HEK293 (cell line): ENCODE measurements at regions not wholly inside any gene's neighbourhood (a gene's known extent, or its start where the extent isn't known, plus 50 kb on each side); places are given as distances from the start of the nearest gene placed in this dataset.
"Not testable (repeated sequence)": the region's sequence is repeated elsewhere in the genome, so short reads cannot be mapped to it uniquely, and the experiment has no call there.

ENCODE experiments used
- CTCF ChIA-PET: fragments of 350-600 bp; formaldehyde crosslinking; extraction: SDS; loops from one replicate; lab custom pipeline; 2021; ENCODE audit warnings: antibody characterized with exemption; lab: Yijun Ruan, JAX
- POLR2A ChIA-PET: fragments of 300-600 bp; formaldehyde crosslinking; extraction: SDS; loops from one replicate; lab custom pipeline; 2020; ENCODE audit warnings: antibody characterized with exemption, inconsistent platforms; lab: Yijun Ruan, JAX
- H3K27ac ChIP-seq: fragments of 200-500 bp; sonication (Bioruptor generic); 2 replicates; pipeline ENCODE4 v1.5.1; 2014; ENCODE audit warnings: low read depth, low read length, control low read depth, inconsistent platforms; ENCODE audit errors: extremely low read depth
- H3K36me3 ChIP-seq, 2 experiments: fragments of 200-500 bp in 1 of 2; sonication (Bioruptor generic) in 1 of 2; 1 replicate in 1 of 2; 2 replicates in 1 of 2; pipeline ENCODE4 v1.5.1; 2014 to 2017; ENCODE audit warnings: inconsistent platforms in 2 of 2, low read length in 2 of 2; ENCODE audit not compliant: control insufficient read depth in 2 of 2, insufficient read depth in 1 of 2
- H3K4me1 ChIP-seq: fragments of 200-500 bp; sonication (Bioruptor generic); 2 replicates; pipeline ENCODE4 v1.5.1; 2014; ENCODE audit warnings: mild to moderate bottlenecking, low read length, inconsistent platforms; ENCODE audit not compliant: control insufficient read depth, insufficient read depth
- H3K4me3 ChIP-seq: 2 replicates; pipeline ENCODE4 v1.5.1; 2011; ENCODE audit warnings: low read depth, mild to moderate bottlenecking, control low read depth, low read length, moderate library complexity
- H3K9me3 ChIP-seq: fragments of 200-500 bp; sonication (Bioruptor generic); 2 replicates; pipeline ENCODE4 v1.5.1; 2014; ENCODE audit warnings: low read depth, low read length, inconsistent platforms; ENCODE audit not compliant: control insufficient read depth, insufficient read depth
- PRDM1 ChIP-seq: fragments of 450-650 bp; formaldehyde crosslinking; IDR thresholded peaks from 2 replicates; pipeline ENCODE4; 2016; ENCODE audit warnings: missing biosample characterization, missing genetic modification characterization
- WT1 ChIP-seq: fragments of 450-650 bp; formaldehyde crosslinking; IDR thresholded peaks from 2 replicates; pipeline ENCODE4 v1.5.1; 2016; ENCODE audit warnings: missing biosample characterization, missing genetic modification characterization
- ZBTB17 ChIP-seq: fragments of 450-650 bp; formaldehyde crosslinking; IDR thresholded peaks from 2 replicates; pipeline ENCODE4 v1.5.1; 2016; ENCODE audit warnings: missing biosample characterization, missing genetic modification characterization
- ZBTB20 ChIP-seq: fragments of 450-650 bp; formaldehyde crosslinking; IDR thresholded peaks from 2 replicates; pipeline ENCODE4 v1.5.1; 2016; ENCODE audit warnings: missing biosample characterization, missing genetic modification characterization
- ZNF146 ChIP-seq: fragments of 450-650 bp; formaldehyde crosslinking; IDR thresholded peaks from 2 replicates; pipeline ENCODE4 v1.5.1; 2016; ENCODE audit warnings: missing biosample characterization, missing genetic modification characterization
- ZNF157 ChIP-seq: fragments of 450-650 bp; formaldehyde crosslinking; IDR thresholded peaks from 2 replicates; pipeline ENCODE4 v1.5.1; 2016; ENCODE audit warnings: missing biosample characterization, missing genetic modification characterization
- ZNF239 ChIP-seq: fragments of 450-650 bp; formaldehyde crosslinking; IDR thresholded peaks from 2 replicates; pipeline ENCODE4 v1.5.1; 2016; ENCODE audit warnings: missing biosample characterization, missing genetic modification characterization
- ZNF335 ChIP-seq: fragments of 450-650 bp; formaldehyde crosslinking; conservative IDR thresholded peaks from 2 replicates; pipeline ENCODE4 v1.5.1; 2016; ENCODE audit warnings: missing biosample characterization, missing genetic modification characterization
- ZNF366 ChIP-seq: fragments of 450-650 bp; formaldehyde crosslinking; conservative IDR thresholded peaks from 2 replicates; pipeline ENCODE4 v1.5.1; 2016; ENCODE audit warnings: missing biosample characterization, missing genetic modification characterization
- ZNF404 ChIP-seq: fragments of 450-650 bp; formaldehyde crosslinking; IDR thresholded peaks from 2 replicates; pipeline ENCODE4 v1.5.1; 2017; ENCODE audit warnings: missing biosample characterization, missing genetic modification characterization
- ZNF664 ChIP-seq: fragments of 450-650 bp; formaldehyde crosslinking; IDR thresholded peaks from 2 replicates; pipeline ENCODE4 v1.5.1; 2016; ENCODE audit warnings: missing biosample characterization, missing genetic modification characterization
- ZXDB ChIP-seq: fragments of 450-650 bp; formaldehyde crosslinking; IDR thresholded peaks from 2 replicates; pipeline ENCODE4 v1.5.1; 2016; ENCODE audit warnings: missing biosample characterization, missing genetic modification characterization
- TF ChIP-seq, protein P1 (sequence below): fragments of 450-650 bp; formaldehyde crosslinking; IDR thresholded peaks from 2 replicates; pipeline ENCODE4 v1.5.1; 2016; ENCODE audit warnings: missing biosample characterization, missing genetic modification characterization
- TF ChIP-seq, protein P2 (sequence below): fragments of 450-650 bp; formaldehyde crosslinking; IDR thresholded peaks from 2 replicates; pipeline ENCODE4 v1.5.1; 2016; ENCODE audit warnings: missing biosample characterization, missing genetic modification characterization
- TF ChIP-seq, protein P3 (sequence below): fragments of 450-650 bp; formaldehyde crosslinking; IDR thresholded peaks from 2 replicates; pipeline ENCODE4 v1.5.1; 2017; ENCODE audit warnings: missing biosample characterization, missing genetic modification characterization

GRCh38 chr7:29699723-29700122, 106.6 kb upstream of the WIPF3 start:
- CTCF ChIA-PET, H3K9me3 ChIP-seq, H3K4me1 ChIP-seq, H3K4me3 ChIP-seq, POLR2A ChIA-PET, H3K36me3 ChIP-seq, H3K27ac ChIP-seq: not testable (repeated sequence)
- TF ChIP-seq ZNF146: peak; percentile 68

GRCh38 chr7:29701540-29701939, 104.8 kb upstream of the WIPF3 start:
- peak; percentile 38; the same call in 1 of the 2 replicates for TF ChIP-seq ZNF146
- TF ChIP-seq, all 188 proteins: peak for 1; not testable (repeated sequence) for 187
- H3K36me3 ChIP-seq, H3K4me1 ChIP-seq, CTCF ChIA-PET, H3K27ac ChIP-seq, POLR2A ChIA-PET, H3K9me3 ChIP-seq, H3K4me3 ChIP-seq: not testable (repeated sequence)

- H3K36me3 ChIP-seq, H3K4me1 ChIP-seq, POLR2A ChIA-PET, H3K27ac ChIP-seq, H3K4me3 ChIP-seq, CTCF ChIA-PET, H3K9me3 ChIP-seq: not testable (repeated sequence)
- TF ChIP-seq, protein P1, sequence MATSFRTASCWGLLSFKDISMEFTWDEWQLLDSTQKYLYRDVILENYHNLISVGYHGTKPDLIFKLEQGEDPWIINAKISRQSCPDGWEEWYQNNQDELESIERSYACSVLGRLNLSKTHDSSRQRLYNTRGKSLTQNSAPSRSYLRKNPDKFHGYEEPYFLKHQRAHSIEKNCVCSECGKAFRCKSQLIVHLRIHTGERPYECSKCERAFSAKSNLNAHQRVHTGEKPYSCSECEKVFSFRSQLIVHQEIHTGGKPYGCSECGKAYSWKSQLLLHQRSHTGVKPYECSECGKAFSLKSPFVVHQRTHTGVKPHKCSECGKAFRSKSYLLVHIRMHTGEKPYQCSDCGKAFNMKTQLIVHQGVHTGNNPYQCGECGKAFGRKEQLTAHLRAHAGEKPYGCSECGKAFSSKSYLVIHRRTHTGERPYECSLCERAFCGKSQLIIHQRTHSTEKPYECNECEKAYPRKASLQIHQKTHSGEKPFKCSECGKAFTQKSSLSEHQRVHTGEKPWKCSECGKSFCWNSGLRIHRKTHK (tag by site-specific recombination): peak; percentile 70
Measured at GRCh38 chr7:29703830-29704229, 102.5 kb upstream of the WIPF3 start.

GRCh38 chr7:29709002-29709401, 97.3 kb upstream of the WIPF3 start:
- POLR2A ChIA-PET, CTCF ChIA-PET, H3K36me3 ChIP-seq, H3K4me3 ChIP-seq, H3K4me1 ChIP-seq, H3K27ac ChIP-seq, H3K9me3 ChIP-seq: not testable (repeated sequence)

DNA sequence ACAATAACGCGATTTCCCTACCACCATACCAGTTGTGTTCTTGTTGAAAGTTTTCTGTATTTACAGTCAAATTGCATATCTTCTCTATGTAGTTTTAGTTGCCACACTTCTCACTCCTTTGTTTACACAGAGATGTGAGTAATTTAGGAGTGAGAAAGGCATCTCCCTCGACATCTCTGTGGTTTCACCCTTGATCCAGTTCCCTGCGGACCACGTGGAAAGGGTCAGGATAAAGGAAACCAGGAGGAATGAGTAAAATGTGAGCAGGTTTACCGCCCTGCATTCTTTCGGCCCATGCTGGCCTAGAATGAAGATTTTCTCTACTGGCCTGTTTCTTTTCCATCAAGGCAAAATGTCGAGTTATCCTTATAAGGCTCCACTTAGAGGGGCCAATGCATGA, 83.2 kb upstream of the WIPF3 start:
- CTCF ChIA-PET, H3K36me3 ChIP-seq, H3K4me1 ChIP-seq, H3K9me3 ChIP-seq, H3K27ac ChIP-seq, H3K4me3 ChIP-seq: not testable (repeated sequence)
- TF ChIP-seq WT1 (tag by site-specific recombination) (peak; percentile 47; the same call in 1 of the 2 replicates), ZNF335 (tag by site-specific recombination) (peak; percentile 44), ZBTB17 (tag by site-specific recombination) (peak; percentile 38; the same call in 1 of the 2 replicates), ZNF664 (tag by site-specific recombination) (0 out of 2 replicates have a peak, but pooled peaks have one; percentile 0)
- POLR2A ChIA-PET: interaction anchor here (0.6 kb wide), 1 partner anchor 342 kb away, joined by 3 read pairs; no protein-coding TSS in a partner anchor

DNA sequence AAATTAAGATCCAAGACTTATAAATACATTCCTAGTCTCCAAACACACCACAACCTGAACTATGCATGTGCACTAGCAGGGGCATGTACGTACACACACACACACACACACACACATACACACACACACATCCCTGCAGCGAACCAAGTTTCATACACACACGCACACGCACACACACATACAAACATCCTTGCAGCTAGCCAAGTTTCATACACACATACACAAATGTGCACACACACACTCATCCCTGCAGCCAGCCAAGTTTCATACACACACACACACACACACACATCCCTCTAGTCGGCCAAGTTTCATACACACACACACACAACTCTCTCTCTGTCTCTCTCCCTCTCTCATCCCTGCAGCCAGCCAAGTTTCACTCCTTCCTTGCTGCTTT, 82.7 kb upstream of the WIPF3 start:
- Histone ChIP-seq H3K4me3 (no peak overlapping the region), H3K36me3 (no peaks in the 10 kb centered on the region), H3K4me1 (peaks cover 6% of the 10 kb centered on the region; the same call in 1 of the 2 replicates), H3K27ac (no peak overlapping the region), H3K9me3 (no peaks in the 10 kb centered on the region)
- POLR2A ChIA-PET: interaction anchor here (0.6 kb wide), 1 partner anchor 343 kb away, joined by 3 read pairs; no protein-coding TSS in a partner anchor
- CTCF ChIA-PET: no interaction called here
- no peak for TF ChIP-seq ZNF157 (tag by site-specific recombination)
- no peak for TF ChIP-seq ZNF239 (tag by site-specific recombination)
- TF ChIP-seq, protein P2, sequence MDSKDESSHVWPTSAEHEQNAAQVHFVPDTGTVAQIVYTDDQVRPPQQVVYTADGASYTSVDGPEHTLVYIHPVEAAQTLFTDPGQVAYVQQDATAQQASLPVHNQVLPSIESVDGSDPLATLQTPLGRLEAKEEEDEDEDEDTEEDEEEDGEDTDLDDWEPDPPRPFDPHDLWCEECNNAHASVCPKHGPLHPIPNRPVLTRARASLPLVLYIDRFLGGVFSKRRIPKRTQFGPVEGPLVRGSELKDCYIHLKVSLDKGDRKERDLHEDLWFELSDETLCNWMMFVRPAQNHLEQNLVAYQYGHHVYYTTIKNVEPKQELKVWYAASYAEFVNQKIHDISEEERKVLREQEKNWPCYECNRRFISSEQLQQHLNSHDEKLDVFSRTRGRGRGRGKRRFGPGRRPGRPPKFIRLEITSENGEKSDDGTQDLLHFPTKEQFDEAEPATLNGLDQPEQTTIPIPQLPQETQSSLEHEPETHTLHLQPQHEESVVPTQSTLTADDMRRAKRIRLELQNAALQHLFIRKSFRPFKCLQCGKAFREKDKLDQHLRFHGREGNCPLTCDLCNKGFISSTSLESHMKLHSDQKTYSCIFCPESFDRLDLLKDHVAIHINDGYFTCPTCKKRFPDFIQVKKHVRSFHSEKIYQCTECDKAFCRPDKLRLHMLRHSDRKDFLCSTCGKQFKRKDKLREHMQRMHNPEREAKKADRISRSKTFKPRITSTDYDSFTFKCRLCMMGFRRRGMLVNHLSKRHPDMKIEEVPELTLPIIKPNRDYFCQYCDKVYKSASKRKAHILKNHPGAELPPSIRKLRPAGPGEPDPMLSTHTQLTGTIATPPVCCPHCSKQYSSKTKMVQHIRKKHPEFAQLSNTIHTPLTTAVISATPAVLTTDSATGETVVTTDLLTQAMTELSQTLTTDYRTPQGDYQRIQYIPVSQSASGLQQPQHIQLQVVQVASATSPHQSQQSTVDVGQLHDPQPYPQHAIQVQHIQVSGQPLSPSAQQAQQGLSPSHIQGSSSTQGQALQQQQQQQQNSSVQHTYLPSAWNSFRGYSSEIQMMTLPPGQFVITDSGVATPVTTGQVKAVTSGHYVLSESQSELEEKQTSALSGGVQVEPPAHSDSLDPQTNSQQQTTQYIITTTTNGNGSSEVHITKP (tag by site-specific recombination): 0 out of 2 replicates have a peak, but pooled peaks have one; percentile 5
- peak; percentile 38; the same call in 1 of the 2 replicates for TF ChIP-seq ZNF366 (tag by site-specific recombination)
- TF ChIP-seq, protein P3, sequence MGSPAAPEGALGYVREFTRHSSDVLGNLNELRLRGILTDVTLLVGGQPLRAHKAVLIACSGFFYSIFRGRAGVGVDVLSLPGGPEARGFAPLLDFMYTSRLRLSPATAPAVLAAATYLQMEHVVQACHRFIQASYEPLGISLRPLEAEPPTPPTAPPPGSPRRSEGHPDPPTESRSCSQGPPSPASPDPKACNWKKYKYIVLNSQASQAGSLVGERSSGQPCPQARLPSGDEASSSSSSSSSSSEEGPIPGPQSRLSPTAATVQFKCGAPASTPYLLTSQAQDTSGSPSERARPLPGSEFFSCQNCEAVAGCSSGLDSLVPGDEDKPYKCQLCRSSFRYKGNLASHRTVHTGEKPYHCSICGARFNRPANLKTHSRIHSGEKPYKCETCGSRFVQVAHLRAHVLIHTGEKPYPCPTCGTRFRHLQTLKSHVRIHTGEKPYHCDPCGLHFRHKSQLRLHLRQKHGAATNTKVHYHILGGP (tag by site-specific recombination): peak; percentile 32; the same call in 1 of the 2 replicates
- peak; percentile 61 for TF ChIP-seq PRDM1
- TF ChIP-seq ZBTB20: 0 out of 2 replicates have a peak, but pooled peaks have one; percentile 29
- no peak for TF ChIP-seq ZNF404 (tag by site-specific recombination)
- peak; percentile 30; the same call in 1 of the 2 replicates for TF ChIP-seq ZXDB
